SK-N-SH (cell line): ENCODE measurements at regions not wholly inside any gene's neighbourhood (a gene's known extent, or its start where the extent isn't known, plus 50 kb on each side); places are given as distances from the start of the nearest gene placed in this dataset.

Source experiments
- CHD2 ChIP-seq: fragments of 150-350 bp; IDR thresholded peaks from 2 replicates; pipeline ENCODE4 v1.6.1; 2018; ENCODE audit warnings: low read length; ENCODE audit not compliant: partially characterized antibody
- CTCF ChIP-seq: fragments of 200-600 bp; sonication (generic); IDR thresholded peaks from 2 replicates; pipeline ENCODE4 v1.6.1; 2017; ENCODE audit warnings: antibody characterized with exemption, mild to moderate bottlenecking, moderate library complexity
- ELF1 ChIP-seq: IDR thresholded peaks from 2 replicates; pipeline ENCODE4 v1.4.0; 2012
- EP300 ChIP-seq, 2 experiments: IDR thresholded peaks; 2 replicates each; pipeline versions ENCODE4 v1.4.0 to v1.6.1; 2012; ENCODE audit warnings: borderline replicate concordance in 1 of 2, low read depth in 1 of 2, low read length in 1 of 2
- GABPA ChIP-seq: IDR thresholded peaks from 2 replicates; pipeline ENCODE4 v1.4.0; 2012; ENCODE audit warnings: low read depth, mild to moderate bottlenecking
- JUND ChIP-seq: IDR thresholded peaks from 2 replicates; pipeline ENCODE4 v1.4.0; 2012
- MXI1 ChIP-seq: IDR thresholded peaks from 2 replicates; pipeline ENCODE4 v1.6.1; 2012; ENCODE audit warnings: mild to moderate bottlenecking, low read depth, low read length, improper control_type of control experiment
- POLR2AphosphoS5 ChIP-seq: IDR thresholded peaks from 2 replicates; pipeline ENCODE4 v1.6.1; 2012; ENCODE audit warnings: low read depth, low read length
- RAD21 ChIP-seq: IDR thresholded peaks from 2 replicates; pipeline ENCODE4 v1.6.1; 2012; ENCODE audit warnings: mild to moderate bottlenecking, low read length
- SMC3 ChIP-seq: IDR thresholded peaks from 2 replicates; pipeline ENCODE4 v1.6.1; 2012; ENCODE audit warnings: low read depth, low read length, improper control_type of control experiment
- TCF12 ChIP-seq: IDR thresholded peaks from 2 replicates; pipeline ENCODE4 v1.4.0; 2012
- YY1 ChIP-seq: IDR thresholded peaks from 2 replicates; pipeline ENCODE4 v1.4.0; 2012; ENCODE audit warnings: low read depth, mild to moderate bottlenecking

- TF ChIP-seq CTCF (no peak), JUND (no peak), MXI1 (no peak), YY1 (no peak), POLR2AphosphoS5 (no peak), TCF12 (peak; percentile 33; the same call in 1 of the 2 replicates), EP300 (IDR thresholded peaks at IDR 0.05; ENCODE audit: borderline replicate concordance in 1 of 2, low read depth in 1 of 2, low read length in 1 of 2) (0 out of 4 replicates have a peak, but pooled peaks of 1 of the 2 experiments have one; percentile 8), CHD2 (no peak), GABPA (no peak), ELF1 (no peak), SMC3 (no peak), RAD21 (no peak)
Measured at GRCh38 chr5:92944903-92945604, 636.0 kb downstream of the NR2F1-AS1 start.
